ENCODE measurements at regions not wholly inside any gene's neighbourhood (a gene's known extent, or its start where the extent isn't known, plus 50 kb on each side); places are given as distances from the start of the nearest gene placed in this dataset.

GRCh38 chr10:109203646-109204353 lies 719.5 kb downstream of the XPNPEP1 start:
- Mint-ChIP-seq H3K9me3 (no peaks in the 10 kb centered on the region), H3K27ac (no peak overlapping the region), H3K4me3 (no peak overlapping the region), H3K27me3 (no peaks in the 10 kb centered on the region), H3K4me1 (ENCODE audit: low read depth) (no peaks in the 10 kb centered on the region), H3K36me3 (ENCODE audit: low read depth) (no peaks in the 10 kb centered on the region)
- no peak for DNase-seq

DNA sequence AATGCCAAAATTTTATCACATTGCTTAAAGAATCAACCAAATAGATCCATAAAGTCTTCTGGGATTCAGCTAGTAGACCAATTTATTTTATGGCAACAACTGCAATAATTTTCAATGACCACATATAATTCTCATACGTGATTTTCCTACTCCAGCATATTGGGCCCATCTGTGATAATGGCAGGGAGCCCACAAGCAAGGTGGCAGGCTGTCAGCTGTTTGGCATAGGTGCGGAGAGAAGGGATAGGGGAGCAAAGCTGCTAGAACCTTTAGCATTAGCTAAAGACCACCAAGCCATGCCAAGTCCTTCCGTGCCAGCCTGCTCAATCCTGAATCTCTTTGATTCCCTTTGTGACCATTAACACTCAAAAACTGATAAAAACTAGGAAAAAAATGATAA lies 721.2 kb downstream of the XPNPEP1 start:
- DNase-seq, result no peak
- Mint-ChIP-seq H3K36me3 (ENCODE audit: low read depth) (no peaks in the 10 kb centered on the region), H3K4me3 (no peak overlapping the region), H3K4me1 (ENCODE audit: low read depth) (no peaks in the 10 kb centered on the region), H3K27me3 (no peaks in the 10 kb centered on the region), H3K9me3 (peaks cover 7% of the 10 kb centered on the region), H3K27ac (no peak overlapping the region)

DNA sequence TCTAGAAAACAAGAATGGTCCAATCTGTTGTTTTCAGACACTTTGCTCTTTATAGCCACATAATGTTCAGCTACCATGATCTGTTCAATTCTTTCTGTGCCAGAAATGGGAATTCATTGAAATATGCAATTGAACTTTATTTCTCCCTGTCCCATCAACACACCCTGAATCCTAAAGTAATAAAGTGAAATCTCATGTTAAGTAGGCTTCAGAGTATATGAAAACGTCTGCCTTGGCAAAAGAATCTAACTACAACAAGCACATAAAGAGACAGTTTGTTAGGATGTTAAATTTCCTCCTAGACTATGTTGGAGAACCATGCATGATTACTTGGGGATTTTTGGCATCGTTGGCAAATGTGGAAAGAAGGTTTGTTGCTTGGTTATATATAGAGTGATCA lies 722.7 kb downstream of the XPNPEP1 start:
- Mint-ChIP-seq H3K4me1 (ENCODE audit: low read depth) (no peaks in the 10 kb centered on the region), H3K4me3 (no peak overlapping the region), H3K27me3 (no peaks in the 10 kb centered on the region), H3K27ac (no peak overlapping the region), H3K9me3 (peaks cover 7% of the 10 kb centered on the region), H3K36me3 (ENCODE audit: low read depth) (no peaks in the 10 kb centered on the region)
- no peak for DNase-seq

DNA sequence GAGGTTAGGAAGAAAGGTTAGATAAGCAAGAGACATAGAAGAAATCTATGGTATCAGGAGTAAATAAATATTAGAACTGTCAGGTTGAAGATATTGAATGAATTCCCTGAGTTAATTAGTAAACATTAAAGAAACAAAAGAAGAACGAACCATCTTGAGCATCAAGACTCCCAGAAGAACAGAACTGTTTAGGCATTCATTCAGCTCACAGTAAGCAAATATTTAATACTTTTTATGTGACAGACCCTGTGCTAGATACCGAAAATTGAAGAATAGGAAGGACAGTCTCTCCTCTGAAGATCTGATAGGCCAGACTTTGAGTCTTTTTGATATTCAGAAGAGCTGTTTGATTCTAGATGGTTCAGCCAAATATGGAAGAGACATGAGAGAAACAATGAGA lies 731.5 kb downstream of the XPNPEP1 start:
- Mint-ChIP-seq H3K27ac (no peak overlapping the region), H3K9me3 (peaks cover 17% of the 10 kb centered on the region), H3K4me3 (no peak overlapping the region), H3K27me3 (no peaks in the 10 kb centered on the region), H3K4me1 (ENCODE audit: low read depth) (no peaks in the 10 kb centered on the region), H3K36me3 (ENCODE audit: low read depth) (no peaks in the 10 kb centered on the region)
- no peak for DNase-seq

GRCh38 chr10:109191341-109191740 lies 732.0 kb downstream of the XPNPEP1 start:
- DNase-seq, result no peak
- H3K9me3 Mint-ChIP-seq, result peaks cover 20% of the 10 kb centered on the region
- H3K36me3 Mint-ChIP-seq (ENCODE audit: low read depth), result no peaks in the 10 kb centered on the region
- H3K4me3 Mint-ChIP-seq, result no peak overlapping the region
- no peaks in the 10 kb centered on the region for H3K27me3 Mint-ChIP-seq
- H3K4me1 Mint-ChIP-seq (ENCODE audit: low read depth), result no peaks in the 10 kb centered on the region
- no peak overlapping the region for H3K27ac Mint-ChIP-seq

GRCh38 chr10:109187677-109188076 lies 735.6 kb downstream of the XPNPEP1 start:
- no peaks in the 10 kb centered on the region for H3K27me3 Mint-ChIP-seq
- H3K36me3 Mint-ChIP-seq (ENCODE audit: low read depth), result no peaks in the 10 kb centered on the region
- no peak for DNase-seq
- H3K9me3 Mint-ChIP-seq, result peaks cover 37% of the 10 kb centered on the region
- no peak overlapping the region for H3K4me3 Mint-ChIP-seq
- H3K4me1 Mint-ChIP-seq (ENCODE audit: low read depth), result no peaks in the 10 kb centered on the region
- no peak overlapping the region for H3K27ac Mint-ChIP-seq

GRCh38 chr10:109183366-109183765 lies 739.9 kb downstream of the XPNPEP1 start:
- DNase-seq, result no peak
- peaks cover 31% of the 10 kb centered on the region for H3K9me3 Mint-ChIP-seq
- H3K36me3 Mint-ChIP-seq (ENCODE audit: low read depth), result no peaks in the 10 kb centered on the region
- no peaks in the 10 kb centered on the region for H3K4me1 Mint-ChIP-seq (ENCODE audit: low read depth)
- no peak overlapping the region for H3K27ac Mint-ChIP-seq
- H3K27me3 Mint-ChIP-seq, result no peaks in the 10 kb centered on the region
- H3K4me3 Mint-ChIP-seq, result no peak overlapping the region

DNA sequence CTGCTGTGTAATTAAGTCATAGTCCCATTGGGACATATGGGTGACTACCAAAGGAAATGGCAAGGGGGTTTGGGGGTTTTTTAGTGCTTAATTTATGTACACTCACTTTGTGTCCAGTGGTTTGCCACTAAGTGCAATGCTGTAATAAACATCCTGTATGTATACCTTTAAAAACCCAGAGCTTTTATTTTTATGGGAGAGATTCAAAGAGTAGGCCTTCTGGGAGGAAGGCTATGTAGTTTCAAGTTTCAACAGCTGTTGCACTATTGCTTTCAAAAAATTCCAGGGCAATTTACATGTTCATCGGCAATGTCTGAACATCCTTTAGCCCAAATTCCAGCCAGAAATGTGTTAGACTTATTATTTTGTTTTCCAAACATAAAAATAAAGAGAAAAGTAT lies 744.7 kb downstream of the XPNPEP1 start:
- Mint-ChIP-seq H3K27ac (no peak overlapping the region), H3K27me3 (no peaks in the 10 kb centered on the region)

GRCh38 chr10:109174526-109174925 lies 748.8 kb downstream of the XPNPEP1 start:
- H3K4me3 Mint-ChIP-seq, result no peak overlapping the region
- no peak overlapping the region for H3K27ac Mint-ChIP-seq
- no peaks in the 10 kb centered on the region for H3K27me3 Mint-ChIP-seq
- DNase-seq, result no peak
- H3K9me3 Mint-ChIP-seq, result peaks cover 22% of the 10 kb centered on the region
- no peaks in the 10 kb centered on the region for H3K4me1 Mint-ChIP-seq (ENCODE audit: low read depth)
- H3K36me3 Mint-ChIP-seq (ENCODE audit: low read depth), result no peaks in the 10 kb centered on the region

More for the DNA sequence above, 744.7 kb downstream of the XPNPEP1 start:
- no peaks in the 10 kb centered on the region for H3K4me1 Mint-ChIP-seq (ENCODE audit: low read depth)
- peaks cover 17% of the 10 kb centered on the region for H3K9me3 Mint-ChIP-seq
- no peak overlapping the region for H3K4me3 Mint-ChIP-seq
- DNase-seq, result no peak
- no peaks in the 10 kb centered on the region for H3K36me3 Mint-ChIP-seq (ENCODE audit: low read depth)

DNA sequence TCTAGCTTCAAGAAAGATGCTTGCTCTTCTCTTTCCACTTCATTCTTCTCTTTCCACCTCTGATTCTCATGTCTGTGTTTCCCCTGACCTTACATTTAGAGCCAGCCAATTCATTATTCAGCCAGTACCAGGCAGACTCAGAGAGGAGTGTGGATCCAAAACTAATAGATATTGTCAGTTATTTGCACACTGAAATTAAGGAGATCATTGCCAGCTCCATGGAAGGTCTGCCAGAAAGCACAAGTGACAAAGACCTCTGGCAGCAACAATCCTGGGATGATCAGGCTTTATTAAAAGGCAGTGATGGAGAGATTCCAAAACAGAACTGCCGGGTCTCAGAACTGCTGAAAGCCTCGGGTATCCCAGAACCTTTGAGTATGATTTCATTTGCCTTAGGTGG lies 749.4 kb downstream of the XPNPEP1 start:
- DNase-seq, result no peak
- H3K27ac Mint-ChIP-seq, result no peak overlapping the region
- H3K27me3 Mint-ChIP-seq, result no peaks in the 10 kb centered on the region
- H3K36me3 Mint-ChIP-seq (ENCODE audit: low read depth), result no peaks in the 10 kb centered on the region
- H3K4me1 Mint-ChIP-seq (ENCODE audit: low read depth), result no peaks in the 10 kb centered on the region
- H3K9me3 Mint-ChIP-seq, result peaks cover 19% of the 10 kb centered on the region
- H3K4me3 Mint-ChIP-seq, result no peak overlapping the region

GRCh38 chr10:109173121-109173520 lies 750.2 kb downstream of the XPNPEP1 start:
- Mint-ChIP-seq H3K9me3 (peaks cover 19% of the 10 kb centered on the region), H3K27me3 (no peaks in the 10 kb centered on the region), H3K36me3 (ENCODE audit: low read depth) (no peaks in the 10 kb centered on the region), H3K27ac (no peak overlapping the region), H3K4me3 (no peak overlapping the region), H3K4me1 (ENCODE audit: low read depth) (no peaks in the 10 kb centered on the region)
- DNase-seq, result no peak

- no peak overlapping the region for H3K4me3 Mint-ChIP-seq
- no peak overlapping the region for H3K27ac Mint-ChIP-seq
- H3K4me1 Mint-ChIP-seq (ENCODE audit: low read depth), result no peaks in the 10 kb centered on the region
- H3K9me3 Mint-ChIP-seq, result peaks cover 13% of the 10 kb centered on the region
- no peaks in the 10 kb centered on the region for H3K36me3 Mint-ChIP-seq (ENCODE audit: low read depth)
- no peaks in the 10 kb centered on the region for H3K27me3 Mint-ChIP-seq
- no peak for DNase-seq
Measured at GRCh38 chr10:109166935-109167334, 756.4 kb downstream of the XPNPEP1 start.

DNA sequence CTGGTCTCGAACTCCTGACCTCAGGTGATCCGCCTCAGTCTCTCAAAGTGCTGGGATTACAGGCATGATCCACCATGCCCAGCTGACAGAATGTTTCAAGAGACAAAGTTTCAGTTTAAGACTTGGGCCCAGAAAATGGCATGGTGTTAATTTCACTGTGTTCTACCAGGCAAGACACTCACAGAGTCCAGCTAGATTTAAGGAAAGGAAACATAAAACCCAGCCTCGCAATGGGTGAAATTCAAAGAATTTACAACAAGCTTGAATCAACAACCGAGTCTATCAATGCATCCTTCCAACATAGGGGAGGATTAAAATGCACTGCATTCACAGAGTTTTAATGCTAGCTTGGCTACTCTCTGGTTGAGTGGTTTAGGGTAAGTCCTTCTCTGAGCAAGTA lies 764.0 kb downstream of the XPNPEP1 start:
- Mint-ChIP-seq H3K27me3 (no peaks in the 10 kb centered on the region), H3K4me3 (no peak overlapping the region), H3K36me3 (ENCODE audit: low read depth) (no peaks in the 10 kb centered on the region), H3K9me3 (peaks cover 8% of the 10 kb centered on the region), H3K27ac (no peak overlapping the region), H3K4me1 (ENCODE audit: low read depth) (no peaks in the 10 kb centered on the region)
- no peak for DNase-seq

- Mint-ChIP-seq H3K4me3 (no peak overlapping the region), H3K36me3 (ENCODE audit: low read depth) (no peaks in the 10 kb centered on the region), H3K4me1 (ENCODE audit: low read depth) (no peaks in the 10 kb centered on the region), H3K27me3 (no peaks in the 10 kb centered on the region), H3K27ac (no peak overlapping the region), H3K9me3 (peaks cover 12% of the 10 kb centered on the region)
- no peak for DNase-seq
Measured at GRCh38 chr10:109156396-109156795, 766.9 kb downstream of the XPNPEP1 start.

DNA sequence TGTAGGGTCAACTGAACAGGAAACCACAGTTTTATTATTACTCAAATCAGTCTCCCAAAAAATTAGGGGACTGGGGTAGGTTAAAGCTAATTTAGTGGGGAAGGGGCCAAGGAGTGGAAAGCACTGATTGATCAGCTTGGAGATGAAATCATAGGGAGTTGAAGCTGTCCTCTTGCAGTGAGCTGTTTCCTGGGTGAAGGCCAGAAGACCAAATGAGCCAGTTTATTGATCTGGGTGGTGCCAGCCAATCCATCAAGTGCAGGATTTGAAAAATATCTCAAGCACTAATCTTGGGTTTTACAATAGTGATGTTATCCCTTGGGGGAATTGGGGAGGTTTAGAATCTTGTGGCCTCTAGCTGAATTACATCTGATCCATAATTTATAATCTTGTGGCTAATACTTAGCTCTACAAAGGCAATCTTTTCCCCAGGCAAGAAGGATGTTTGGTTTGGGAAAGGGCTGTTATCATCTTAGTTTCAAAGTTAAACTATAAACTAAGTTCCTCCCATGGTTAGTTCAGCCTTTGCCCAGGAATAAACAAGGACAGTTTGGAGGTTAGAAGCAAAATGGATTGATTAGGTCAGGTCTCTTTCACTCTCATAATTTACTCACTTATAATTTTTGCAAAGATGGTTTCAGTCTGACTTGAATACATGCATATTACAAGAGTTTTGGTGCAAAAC lies 773.5 kb downstream of the XPNPEP1 start:
- H3K36me3 Mint-ChIP-seq (ENCODE audit: low read depth), result no peaks in the 10 kb centered on the region
- DNase-seq, result no peak
- H3K27me3 Mint-ChIP-seq, result no peaks in the 10 kb centered on the region
- peaks cover 16% of the 10 kb centered on the region for H3K9me3 Mint-ChIP-seq
- H3K4me1 Mint-ChIP-seq (ENCODE audit: low read depth), result no peaks in the 10 kb centered on the region
- H3K27ac Mint-ChIP-seq, result no peak overlapping the region
- H3K4me3 Mint-ChIP-seq, result no peak overlapping the region
